ENCODE measurements at regions not wholly inside any gene's neighbourhood (a gene's known extent, or its start where the extent isn't known, plus 50 kb on each side); places are given as distances from the start of the nearest gene placed in this dataset.

DNA sequence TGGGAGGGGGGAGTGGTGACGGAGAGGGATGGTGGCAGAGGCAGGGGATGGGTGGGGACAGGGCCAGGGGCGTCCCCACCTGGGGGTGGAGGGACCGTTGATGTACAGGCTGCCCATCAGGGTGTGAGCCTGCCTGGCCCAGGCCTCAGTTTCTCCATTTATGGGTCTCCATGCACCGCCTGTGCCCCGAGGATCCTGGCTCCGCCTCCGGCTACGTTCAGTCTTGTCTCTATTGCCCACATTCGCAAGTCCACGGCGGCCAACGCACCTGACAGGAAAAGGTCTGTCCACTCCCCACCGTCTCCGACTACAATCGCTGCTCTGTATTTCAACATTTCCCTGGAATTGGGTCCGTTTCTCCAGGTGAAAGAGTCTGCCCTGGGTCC is 96.3 kb upstream of the NKX1-1 start:
- FAIRE-seq (no peak), DNase-seq (ENCODE audit: low spot score in 2 of 2) (no peak)

DNA sequence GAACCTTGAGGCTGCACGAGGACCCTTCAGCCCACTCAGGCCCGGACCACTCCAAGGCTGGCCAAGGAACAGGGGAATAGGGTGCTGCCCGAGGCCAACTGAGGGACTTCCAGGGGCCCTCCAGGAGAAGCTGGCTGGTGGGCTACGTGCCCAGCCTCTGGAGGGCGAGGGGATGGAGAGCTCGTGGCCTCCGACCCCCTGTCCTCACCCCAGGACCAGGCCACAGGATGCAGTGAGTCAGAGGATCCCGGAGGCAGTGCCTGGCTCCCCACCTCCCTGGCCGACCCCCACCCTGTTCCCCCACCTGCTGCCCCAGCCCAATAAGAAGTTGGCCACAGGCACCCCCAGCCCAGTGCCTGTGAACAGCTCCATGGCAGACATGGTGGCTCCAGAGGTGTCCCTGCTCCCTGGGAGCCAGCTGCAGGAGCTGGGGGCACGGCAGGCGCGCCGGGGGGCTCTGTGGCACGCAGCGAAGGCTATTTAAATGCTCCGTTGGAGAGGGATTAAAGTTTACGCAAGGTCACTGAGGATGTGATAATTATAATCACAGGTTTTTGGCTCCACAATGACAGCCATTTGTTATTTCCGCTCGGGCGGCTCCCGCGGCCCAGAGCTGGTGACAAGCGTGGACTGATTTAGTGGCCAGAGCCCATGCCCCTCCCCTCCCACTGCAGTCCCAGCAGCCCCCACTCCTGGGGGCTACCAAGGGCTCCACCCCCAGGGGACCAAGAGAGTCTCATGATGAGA is 95.7 kb upstream of the NKX1-1 start:
- DNase-seq (ENCODE audit: low spot score in 2 of 2) (no peak), FAIRE-seq (no peak)

DNA sequence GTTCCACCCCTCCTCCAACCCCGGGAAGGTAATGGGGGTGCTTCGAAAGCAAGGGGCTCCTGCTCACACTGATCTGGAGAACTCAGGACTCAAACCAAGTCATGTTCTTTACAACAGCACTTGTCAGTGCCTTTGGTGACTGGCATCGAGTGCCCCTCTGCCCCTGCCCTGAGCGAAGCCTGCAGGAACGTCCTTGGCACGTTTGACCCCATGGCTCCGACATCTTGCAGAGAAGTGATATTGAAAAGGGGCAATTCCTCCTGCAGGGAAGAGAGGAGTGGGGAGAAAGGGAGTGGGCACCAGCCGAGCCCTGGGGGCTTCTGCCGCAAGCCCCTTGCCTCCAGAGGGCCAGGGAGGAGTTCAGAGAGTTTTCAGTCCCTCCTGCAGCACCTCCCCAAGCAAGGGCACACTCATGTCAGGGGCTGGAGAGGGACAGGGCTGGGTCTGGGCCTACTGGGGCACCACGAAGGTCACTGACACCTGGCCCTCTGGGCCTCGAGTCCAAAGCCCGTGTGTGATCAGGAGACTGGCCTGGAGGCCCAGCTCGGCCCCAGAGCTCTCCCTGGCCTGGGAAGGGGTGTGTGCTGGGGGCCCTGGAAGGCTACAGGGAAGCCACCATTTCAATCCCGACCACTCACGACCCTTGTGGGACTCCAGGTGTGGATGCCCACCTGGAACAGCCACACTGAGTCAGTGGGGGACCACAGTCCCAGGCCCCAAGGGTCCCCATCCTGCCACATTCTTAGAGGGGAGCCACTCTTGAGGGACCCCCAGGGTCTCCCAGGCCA is 94.9 kb upstream of the NKX1-1 start:
- DNase-seq (ENCODE audit: low spot score in 2 of 2) (no peak), FAIRE-seq (no peak)

DNA sequence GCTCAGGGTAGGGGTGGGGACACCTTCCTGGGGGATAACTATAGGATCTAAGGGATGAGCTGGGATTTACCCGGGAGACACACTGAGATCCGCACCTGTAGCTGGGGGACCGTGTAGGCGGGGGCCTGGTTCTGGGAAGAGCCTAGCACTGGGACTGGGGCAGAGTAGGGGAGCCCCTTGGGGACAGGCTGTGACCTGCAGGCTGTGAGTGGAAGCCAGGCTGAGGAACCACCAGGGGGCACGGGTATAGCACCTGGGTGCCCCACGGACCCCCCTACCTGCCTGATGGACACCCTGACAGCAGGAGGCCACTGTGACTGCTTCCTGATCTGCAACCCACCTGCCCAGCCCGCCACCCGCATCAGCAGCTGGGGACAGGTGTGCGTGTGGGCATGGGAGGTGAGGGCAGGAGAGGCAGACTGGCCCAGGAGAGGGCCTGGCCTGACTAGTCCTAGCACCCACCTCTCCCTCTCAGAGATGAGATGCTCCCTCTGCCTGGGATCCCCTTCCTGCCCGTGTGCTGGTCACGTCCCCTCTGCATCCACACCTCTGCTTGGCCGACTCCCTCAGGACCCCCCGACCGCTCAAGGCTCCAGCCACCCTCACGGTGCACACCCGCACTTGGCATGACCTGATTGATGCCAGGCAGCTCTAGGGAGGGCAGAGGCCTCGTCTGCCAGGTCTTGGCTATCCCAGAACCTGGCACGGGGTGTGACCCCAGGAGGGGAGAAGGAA is 94.2 kb upstream of the NKX1-1 start:
- FAIRE-seq (no peak), DNase-seq (ENCODE audit: low spot score in 2 of 2) (no peak)

DNA sequence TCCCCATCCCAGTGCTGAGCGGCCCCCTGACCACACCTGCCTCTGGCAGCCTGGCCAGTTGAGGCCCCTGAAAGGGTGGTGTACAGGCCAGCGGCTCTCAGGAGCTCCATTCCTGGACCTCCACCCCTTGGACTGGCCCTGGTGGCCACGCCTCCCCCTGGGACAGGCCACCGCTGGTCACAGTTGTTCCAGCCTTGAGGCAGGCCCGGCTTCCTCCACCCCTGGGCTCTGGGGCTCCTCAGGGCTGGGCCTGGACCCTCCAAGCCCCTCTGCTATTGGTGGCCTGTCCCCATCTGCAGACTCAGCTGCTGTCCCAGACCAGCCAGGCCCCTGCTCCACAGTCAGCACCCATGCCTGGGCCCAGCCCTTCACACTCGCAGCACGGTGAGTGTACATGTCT is 93.2 kb upstream of the NKX1-1 start:
- no peak for DNase-seq (ENCODE audit: low spot score in 2 of 2)
- no peak for FAIRE-seq

DNA sequence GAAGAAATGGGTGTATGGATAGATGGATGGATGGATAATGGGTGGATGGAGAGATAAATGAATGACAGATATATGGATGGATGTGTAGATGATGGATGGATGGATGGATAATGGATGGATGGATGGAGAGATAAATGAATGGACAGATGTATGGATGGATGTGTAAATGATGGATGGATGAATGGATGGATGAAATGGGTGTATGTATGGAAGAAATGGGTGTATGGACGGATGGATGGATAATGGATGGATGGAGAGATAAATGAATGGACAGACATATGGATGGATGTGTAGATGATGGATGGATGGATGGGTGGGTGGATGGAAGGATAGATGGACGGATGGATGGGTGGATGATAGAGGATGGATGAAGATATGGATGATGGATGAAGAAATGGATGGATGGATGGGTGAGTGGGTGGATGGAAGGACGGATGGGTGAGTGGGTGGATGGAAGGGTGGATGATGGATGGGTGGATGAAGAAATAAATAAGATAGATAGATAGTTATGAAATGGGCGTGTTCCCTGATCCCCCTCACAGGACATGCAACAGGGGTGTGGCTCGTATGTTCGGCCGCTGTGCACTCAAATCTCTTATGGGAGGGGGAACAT is 91.1 kb upstream of the NKX1-1 start:
- DNase-seq (ENCODE audit: low spot score in 2 of 2) (no peak), FAIRE-seq (no peak)

DNA sequence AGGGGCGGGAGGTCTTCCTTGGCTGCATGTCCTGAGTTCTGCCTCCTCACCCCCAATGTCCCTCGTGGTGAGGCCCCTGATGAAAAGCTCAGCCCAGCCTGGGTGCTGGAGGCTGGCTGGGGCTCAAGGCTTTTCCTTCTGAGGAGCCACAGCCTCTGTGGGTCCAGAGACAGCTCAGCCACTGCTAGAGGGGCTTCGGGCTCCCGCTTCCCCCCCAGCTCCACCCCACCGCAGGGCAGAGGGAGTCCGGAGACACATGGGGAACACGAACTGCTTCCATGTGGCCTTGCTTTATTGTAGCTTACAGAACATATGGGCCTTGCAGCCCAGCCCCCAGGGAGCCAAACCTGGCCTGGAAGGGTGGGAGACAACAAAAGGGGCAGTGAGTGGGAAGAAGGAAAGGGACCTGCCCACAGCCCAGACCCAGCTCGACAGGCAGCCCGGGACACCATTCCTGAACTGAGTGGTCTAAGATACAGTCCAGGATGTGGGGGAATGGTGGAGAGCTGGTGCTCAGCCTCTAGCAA is 89.9 kb upstream of the NKX1-1 start:
- no peak for FAIRE-seq
- no peak for DNase-seq (ENCODE audit: low spot score in 2 of 2)

DNA sequence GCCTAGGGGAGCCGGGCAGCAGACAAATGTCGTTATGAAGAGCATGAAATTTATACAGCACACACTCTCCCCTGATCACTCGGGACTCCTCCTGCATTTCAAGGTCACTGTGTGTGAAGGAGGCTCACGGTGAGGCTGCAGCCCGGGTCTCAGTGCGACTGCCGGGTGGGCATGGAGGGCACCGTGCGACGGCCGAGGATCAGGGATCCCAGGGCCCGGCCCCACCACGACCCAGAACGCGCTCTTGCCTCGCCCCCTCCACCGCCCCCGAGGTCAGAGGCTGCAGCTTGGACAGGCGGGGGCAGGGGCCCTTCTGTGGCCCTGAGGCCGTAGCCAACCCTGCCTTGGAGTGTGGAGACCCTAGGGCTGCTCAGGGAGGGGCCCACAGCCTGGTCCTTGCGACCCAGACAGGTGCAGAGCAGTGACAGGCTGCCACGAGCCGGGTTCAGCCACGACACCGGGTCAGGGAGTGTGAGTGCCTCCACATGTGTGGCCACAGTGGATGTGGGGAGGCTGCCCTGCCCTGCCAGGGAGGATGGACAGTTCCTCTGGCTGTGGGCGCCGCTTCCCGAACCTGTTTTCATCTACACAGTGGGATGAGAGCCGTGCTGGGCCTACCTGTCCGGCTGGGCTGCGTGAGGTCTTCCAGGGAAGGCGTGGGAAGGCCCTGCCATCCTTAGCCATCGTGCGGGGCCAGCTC is 89.3 kb upstream of the NKX1-1 start:
- DNase-seq (ENCODE audit: low spot score in 2 of 2) (no peak), FAIRE-seq (no peak)

DNA sequence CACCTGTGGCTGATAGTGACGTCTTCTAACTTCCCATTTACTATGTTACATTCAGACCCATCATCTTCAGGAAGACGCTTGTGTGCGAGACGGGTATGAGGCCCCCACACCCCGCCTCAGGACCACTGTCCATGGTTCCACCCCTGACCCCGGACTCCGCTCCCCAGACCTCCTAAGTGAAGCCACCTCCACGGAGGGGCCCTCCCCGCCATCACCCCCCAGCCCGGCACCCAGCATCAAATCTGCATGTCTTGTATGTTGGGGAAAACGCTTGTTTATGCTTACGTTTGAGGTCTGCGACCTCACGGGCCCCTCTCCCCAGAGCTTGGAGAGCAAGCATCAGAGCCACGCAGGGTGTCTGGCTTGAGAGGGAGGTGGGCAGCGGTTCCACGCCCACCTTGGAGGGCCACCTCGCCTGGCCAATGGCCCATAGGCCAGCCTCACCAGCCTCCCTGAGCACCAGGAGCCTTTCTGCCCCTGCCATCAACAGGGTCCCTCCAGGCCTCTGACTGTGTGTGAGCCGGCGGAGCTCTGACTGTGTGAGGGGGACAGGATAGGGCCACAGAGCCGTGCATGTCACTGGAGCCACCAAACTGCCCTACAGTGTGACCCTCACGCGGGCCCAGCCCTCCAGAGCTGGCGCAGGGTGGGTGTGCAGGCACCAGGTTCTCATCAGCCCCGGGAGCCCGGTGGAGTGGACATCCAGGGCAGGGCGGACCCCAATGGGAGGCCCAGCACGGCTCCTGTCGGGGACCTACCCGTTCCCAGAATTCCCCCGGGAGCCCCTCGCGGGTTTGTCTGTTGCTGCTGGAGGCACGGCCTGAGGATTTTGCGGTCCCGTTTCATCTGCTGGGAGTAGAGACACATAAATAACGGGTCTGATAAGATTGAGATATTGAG is 88.4 kb upstream of the NKX1-1 start:
- FAIRE-seq (no peak), DNase-seq (ENCODE audit: low spot score in 2 of 2) (no peak)

DNA sequence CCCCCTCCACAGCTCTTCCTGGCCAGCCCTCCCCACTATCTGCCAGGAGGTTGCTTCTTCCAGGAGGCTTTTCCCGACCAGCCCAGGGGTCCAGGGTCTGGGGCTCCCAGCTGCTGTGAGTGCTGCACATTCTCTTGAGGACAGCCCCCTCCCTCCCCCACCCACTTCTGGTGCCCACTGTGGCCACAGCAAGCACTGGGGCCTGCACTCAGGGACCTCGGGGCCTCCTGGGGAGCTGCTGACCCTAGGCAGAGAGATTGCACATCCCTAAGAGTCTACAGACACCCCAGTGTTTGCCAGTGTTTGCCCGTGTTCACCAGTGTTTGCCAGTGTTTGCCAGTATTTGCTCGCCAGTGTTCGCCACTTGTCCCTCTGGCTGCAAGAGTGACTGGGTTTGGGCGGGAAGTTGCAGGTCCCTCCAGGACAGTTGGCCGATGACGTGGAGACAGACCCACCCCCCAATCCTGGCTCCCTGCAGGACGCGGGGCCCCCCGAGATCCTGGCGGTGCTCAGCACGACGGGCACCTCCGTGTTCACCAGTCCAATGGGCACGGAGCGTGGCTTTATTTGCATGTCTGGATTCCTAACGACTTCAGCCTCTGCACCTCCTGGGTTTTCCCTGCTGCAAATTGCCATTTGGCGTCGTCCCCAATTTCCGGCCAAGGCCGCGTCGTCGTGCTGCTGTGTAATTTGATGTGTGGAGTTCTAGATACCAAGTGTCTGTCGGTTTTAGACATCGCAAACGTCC is 87.5 kb upstream of the NKX1-1 start:
- FAIRE-seq = no peak
- no peak for DNase-seq (ENCODE audit: low spot score in 2 of 2)

DNA sequence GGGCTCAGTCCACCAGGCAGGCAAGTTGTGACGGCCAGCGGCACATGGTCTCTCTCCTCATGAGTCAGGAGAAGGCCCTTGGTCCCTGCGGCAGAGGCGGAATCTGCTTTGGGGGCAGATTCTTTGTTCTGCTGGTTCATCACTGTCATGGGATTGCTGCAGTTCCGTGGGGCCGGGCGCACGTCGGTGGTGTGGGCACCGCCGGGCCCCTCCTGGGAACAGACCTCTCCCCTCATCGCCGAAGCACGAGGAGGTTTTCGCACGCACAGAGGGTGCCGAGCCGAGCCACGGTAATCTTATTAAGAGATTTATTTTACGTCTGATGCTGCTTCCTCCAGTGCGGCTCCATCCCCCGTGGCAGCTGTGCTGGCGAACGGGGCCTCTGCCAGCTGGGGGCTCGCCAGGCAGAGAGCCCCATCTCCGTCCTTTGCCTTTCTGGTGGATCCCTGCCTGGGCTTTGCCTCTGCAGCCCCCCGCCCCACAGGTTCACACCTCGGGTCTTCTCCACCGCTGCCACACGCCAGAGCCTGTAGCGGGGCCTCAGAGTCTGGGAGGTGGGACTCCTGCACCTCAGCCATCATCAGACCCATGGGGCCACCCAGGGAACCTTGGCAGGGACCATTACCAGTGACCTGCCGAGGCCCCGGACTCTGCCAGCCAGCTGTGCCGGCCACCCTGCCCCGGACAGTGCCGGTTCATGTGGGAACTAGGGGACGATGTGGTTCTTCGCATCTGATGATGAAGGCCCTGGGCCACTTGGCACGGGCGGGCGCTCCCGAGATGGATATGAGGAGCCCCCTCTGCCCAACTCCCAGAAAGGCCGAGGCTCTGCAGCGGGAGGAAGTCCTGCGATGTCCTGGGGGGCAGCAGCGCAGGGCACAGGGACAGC is 86.7 kb upstream of the NKX1-1 start:
- FAIRE-seq (no peak), DNase-seq (ENCODE audit: low spot score in 2 of 2) (no peak)

DNA sequence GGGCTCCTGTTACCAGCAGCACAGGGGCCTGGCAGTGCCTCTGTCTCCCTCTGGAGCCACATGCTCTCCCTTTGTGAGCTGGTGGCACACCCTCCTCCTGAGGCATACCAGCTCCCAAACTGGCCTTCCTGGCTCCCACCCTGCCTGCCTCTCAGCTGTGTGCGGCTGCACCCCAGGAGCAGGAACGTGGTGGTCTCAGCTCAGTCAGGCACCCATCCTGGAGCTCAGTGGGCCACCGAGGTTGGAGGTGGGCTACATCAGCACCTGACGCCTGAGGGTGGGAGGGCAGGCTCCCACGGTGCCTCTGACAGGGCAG is 85.9 kb upstream of the NKX1-1 start:
- FAIRE-seq (no peak), DNase-seq (ENCODE audit: low spot score in 2 of 2) (no peak)

DNA sequence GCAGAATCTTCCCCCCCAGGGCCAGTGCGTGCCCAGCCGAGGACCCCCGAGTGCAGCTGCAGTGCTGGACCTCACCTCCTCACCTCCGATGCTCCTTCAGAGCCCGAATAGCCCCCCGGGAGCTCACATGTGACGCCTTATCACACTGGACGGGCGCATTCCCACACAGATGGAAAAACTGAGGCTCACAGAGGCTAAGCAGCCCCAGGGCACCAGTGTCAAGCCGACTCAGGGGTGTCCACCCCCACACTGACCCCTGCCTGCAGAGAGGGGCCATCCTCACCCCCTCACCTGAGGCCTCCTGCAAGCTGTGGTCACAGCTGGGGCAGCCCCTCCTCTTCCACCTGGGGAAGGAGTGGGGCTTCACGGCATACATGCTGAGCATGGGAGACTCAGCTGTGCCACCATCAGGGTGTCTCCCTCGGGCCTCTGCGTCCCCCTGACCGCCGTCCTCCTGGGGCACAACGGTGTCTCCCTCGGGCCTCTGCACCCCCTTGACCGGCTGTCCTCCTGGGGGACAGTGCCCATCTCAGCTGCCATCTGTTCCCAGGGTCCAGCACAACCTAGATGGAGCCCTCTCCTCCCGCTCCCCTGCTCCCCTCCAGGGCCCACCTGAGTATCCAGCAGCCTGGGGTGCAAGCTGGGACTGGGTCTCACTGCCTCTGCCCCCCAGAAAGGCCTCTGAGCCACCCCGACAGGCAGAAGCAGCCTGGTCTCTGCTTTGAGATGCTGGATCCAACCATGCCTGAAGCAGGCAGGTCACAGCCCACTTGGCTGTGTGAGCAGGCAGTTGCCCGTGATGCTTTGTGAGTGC is 85.3 kb upstream of the NKX1-1 start:
- FAIRE-seq = no peak
- no peak for DNase-seq (ENCODE audit: low spot score in 2 of 2)

DNA sequence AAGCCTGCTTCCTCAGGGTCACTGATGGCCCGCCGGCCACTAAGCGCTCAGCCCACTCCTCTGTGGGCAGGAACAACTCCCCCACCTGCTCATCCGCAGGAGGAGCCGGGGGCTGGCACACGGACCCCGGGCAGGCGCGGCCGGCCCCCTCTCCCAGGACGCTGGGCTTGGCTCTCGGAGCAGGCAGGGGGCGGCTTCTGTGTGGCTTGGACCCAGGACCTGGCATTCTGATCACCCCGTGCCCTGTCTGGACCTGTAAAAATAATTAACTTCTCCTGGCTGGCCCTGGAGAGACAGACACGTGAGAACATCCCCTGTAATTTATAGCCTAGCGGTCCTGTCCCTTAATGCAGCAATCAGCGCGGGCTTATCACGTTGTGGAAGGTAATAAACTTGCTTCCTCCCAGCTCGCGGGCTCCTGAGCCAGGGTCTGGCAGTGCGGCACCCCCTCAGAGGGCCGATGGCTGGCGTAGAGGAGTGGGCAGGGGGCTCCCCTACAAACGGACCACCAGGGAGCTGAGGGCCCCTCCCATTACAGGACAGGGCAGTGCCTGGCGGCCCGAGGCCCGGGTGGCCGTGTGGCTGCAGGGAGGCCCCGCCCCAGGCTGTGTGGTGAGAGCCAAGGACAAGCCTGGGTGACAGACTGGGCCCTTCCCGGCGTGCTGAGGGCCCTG is 84.5 kb upstream of the NKX1-1 start:
- FAIRE-seq (no peak), DNase-seq (ENCODE audit: low spot score in 2 of 2) (no peak)

DNA sequence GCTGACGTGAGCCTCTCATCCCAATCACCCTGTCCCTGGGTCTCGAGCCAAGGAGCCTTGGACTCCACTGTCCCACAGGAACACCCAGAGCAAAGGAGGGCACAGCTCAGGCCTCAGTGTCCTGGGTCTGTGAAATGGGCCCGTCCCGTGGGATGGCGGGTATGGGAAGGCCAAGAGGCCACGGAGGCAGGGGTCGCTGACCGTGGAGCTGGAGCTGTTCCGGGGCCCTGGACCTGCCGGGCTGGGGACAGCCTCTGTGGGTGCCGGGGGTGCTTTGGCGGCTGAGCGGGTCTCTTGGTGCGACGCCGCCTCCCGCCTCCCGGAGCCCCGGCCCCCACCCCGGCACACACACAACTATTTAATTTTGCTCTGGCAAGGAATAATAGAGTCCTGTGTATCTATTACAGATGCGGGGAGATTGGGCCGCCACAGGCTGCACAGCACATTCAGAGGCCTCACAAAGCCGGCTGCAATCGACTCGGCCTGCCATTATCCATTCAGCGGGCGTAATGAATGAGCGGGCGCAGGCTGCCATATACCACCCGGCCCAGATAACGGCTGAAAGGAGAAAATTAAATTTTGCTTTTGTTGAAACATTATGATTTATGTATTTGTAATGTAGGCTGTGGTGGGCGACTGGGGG is 83.9 kb upstream of the NKX1-1 start:
- DNase-seq (ENCODE audit: low spot score in 2 of 2) = no peak
- no peak for FAIRE-seq

DNA sequence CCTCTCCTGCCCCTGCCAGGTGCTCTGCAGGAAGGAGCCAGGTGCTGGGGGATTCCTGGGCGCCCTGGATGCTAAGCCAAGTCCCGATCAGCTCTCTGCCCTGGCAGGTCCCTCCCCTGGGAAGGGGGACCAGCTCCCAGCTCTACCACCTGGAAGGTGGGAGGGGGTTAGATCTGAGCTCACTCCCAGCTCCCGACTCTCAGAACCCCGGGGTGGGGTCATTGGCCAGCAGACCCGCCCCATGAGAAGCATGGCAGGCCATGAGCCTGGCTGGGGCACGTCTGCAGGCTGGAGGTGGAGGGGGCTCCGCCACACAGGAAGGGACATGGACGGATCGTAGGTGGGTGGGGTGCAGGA is 83.4 kb upstream of the NKX1-1 start:
- DNase-seq (ENCODE audit: low spot score in 2 of 2) (no peak), FAIRE-seq (no peak)
